ENCODE measurements at regions not wholly inside any gene's neighbourhood (a gene's known extent, or its start where the extent isn't known, plus 50 kb on each side); places are given as distances from the start of the nearest gene placed in this dataset.

- Histone ChIP-seq H3K4me3 (no peak overlapping the region), H3K4me1 (no peaks in the 10 kb centered on the region), H3K27ac (no peak overlapping the region), H3K36me3 (no peaks in the 10 kb centered on the region), H3K9me3 (no peaks in the 10 kb centered on the region), H3K27me3 (no peaks in the 10 kb centered on the region)
- intact Hi-C loops (cut with DNase I), result no loop called here
- no peak for TF ChIP-seq CTCF (IDR thresholded peaks at IDR 0.05)
- no peak for ATAC-seq
- no peak for DNase-seq
Measured at GRCh38 chr2:228556717-228557116, 375.2 kb upstream of the SPHKAP start.

GRCh38 chr2:228549441-228550007 is 368.0 kb upstream of the SPHKAP start:
- intact Hi-C loops (cut with DNase I), result no loop called here
- no peaks in the 10 kb centered on the region for H3K4me1 ChIP-seq

GRCh38 chr2:228548230-228548629 is 366.7 kb upstream of the SPHKAP start:
- DNase-seq, result no peak
- Histone ChIP-seq H3K9me3 (no peaks in the 10 kb centered on the region), H3K27me3 (no peaks in the 10 kb centered on the region), H3K36me3 (no peaks in the 10 kb centered on the region), H3K4me1 (no peaks in the 10 kb centered on the region), H3K4me3 (no peak overlapping the region), H3K27ac (no peak overlapping the region)
- no peak for TF ChIP-seq CTCF (IDR thresholded peaks at IDR 0.05)
- intact Hi-C loops (cut with DNase I), result no loop called here
- ATAC-seq, result no peak

More at GRCh38 chr2:228549441-228550007, 368.0 kb upstream of the SPHKAP start:
- no peak for ATAC-seq
- Histone ChIP-seq H3K27ac (no peak overlapping the region), H3K27me3 (no peaks in the 10 kb centered on the region), H3K4me3 (no peak overlapping the region), H3K9me3 (no peaks in the 10 kb centered on the region), H3K36me3 (no peaks in the 10 kb centered on the region)
- no peak for TF ChIP-seq CTCF (IDR thresholded peaks at IDR 0.05)
- DNase-seq, result no peak

GRCh38 chr2:228545748-228546145 is 364.3 kb upstream of the SPHKAP start:
- no peak for TF ChIP-seq CTCF (IDR thresholded peaks at IDR 0.05)
- no peaks in the 10 kb centered on the region for H3K4me1 ChIP-seq
- ATAC-seq (peak; percentile 62), DNase-seq (no peak)
- intact Hi-C loops (cut with DNase I), result no loop called here
- no peak overlapping the region for H3K27ac ChIP-seq
- H3K4me3 ChIP-seq, result no peak overlapping the region
- H3K27me3 ChIP-seq, result no peaks in the 10 kb centered on the region
- no peaks in the 10 kb centered on the region for H3K36me3 ChIP-seq
- H3K9me3 ChIP-seq, result no peaks in the 10 kb centered on the region

- H3K36me3 ChIP-seq, result no peaks in the 10 kb centered on the region
- H3K9me3 ChIP-seq, result no peaks in the 10 kb centered on the region
- peak; percentile 14 for TF ChIP-seq CTCF (IDR thresholded peaks at IDR 0.05)
- no peaks in the 10 kb centered on the region for H3K4me1 ChIP-seq
- intact Hi-C loops (cut with DNase I), result no loop called here
- no peak for ATAC-seq
- no peaks in the 10 kb centered on the region for H3K27me3 ChIP-seq
- no peak for DNase-seq
- H3K4me3 ChIP-seq, result no peak overlapping the region
- no peak overlapping the region for H3K27ac ChIP-seq
Measured at GRCh38 chr2:228545041-228545747, 363.7 kb upstream of the SPHKAP start.

All from upper lobe of right lung (tissue), 1 donor.